GM19193 (cell line): ENCODE measurements at regions not wholly inside any gene's neighbourhood (a gene's known extent, or its start where the extent isn't known, plus 50 kb on each side); places are given as distances from the start of the nearest gene placed in this dataset.

Experiments used
- POLR2A ChIP-seq: IDR thresholded peaks from 4 replicates; pipeline ENCODE4 v1.6.1; 2011; ENCODE audit not compliant: insufficient read depth, insufficient read length; ENCODE audit errors: extremely low read depth

- no peak for TF ChIP-seq POLR2A
Measured at GRCh38 chr22:48647606-48648515, 1179.8 kb downstream of the BRD1 start.

GRCh38 chr22:48647051-48647450, 1180.6 kb downstream of the BRD1 start:
- no peak for TF ChIP-seq POLR2A

- TF ChIP-seq POLR2A, result no peak
Measured at GRCh38 chr22:48646216-48646925, 1181.3 kb downstream of the BRD1 start.

- no peak for TF ChIP-seq POLR2A
Measured at GRCh38 chr22:48645766-48646165, 1181.9 kb downstream of the BRD1 start.

- no peak for TF ChIP-seq POLR2A
Measured at GRCh38 chr22:48644997-48645396, 1182.7 kb downstream of the BRD1 start.

GRCh38 chr22:48644108-48644507, 1183.6 kb downstream of the BRD1 start:
- TF ChIP-seq POLR2A, result no peak

GRCh38 chr22:48643066-48643731, 1184.5 kb downstream of the BRD1 start:
- no peak for TF ChIP-seq POLR2A

- TF ChIP-seq POLR2A, result no peak
Measured at GRCh38 chr22:48642550-48642949, 1185.1 kb downstream of the BRD1 start.

- TF ChIP-seq POLR2A, result no peak
Measured at GRCh38 chr22:48641906-48642475, 1185.7 kb downstream of the BRD1 start.

- TF ChIP-seq POLR2A, result no peak
Measured at GRCh38 chr22:48640890-48641841, 1186.5 kb downstream of the BRD1 start.

- no peak for TF ChIP-seq POLR2A
Measured at GRCh38 chr22:48639896-48640748, 1187.6 kb downstream of the BRD1 start.

- no peak for TF ChIP-seq POLR2A
Measured at GRCh38 chr22:48639021-48639795, 1188.5 kb downstream of the BRD1 start.

- TF ChIP-seq POLR2A, result no peak
Measured at GRCh38 chr22:48637231-48637630, 1190.4 kb downstream of the BRD1 start.

- no peak for TF ChIP-seq POLR2A
Measured at GRCh38 chr22:48636746-48637145, 1190.9 kb downstream of the BRD1 start.
